C4-2B (cell line): ENCODE measurements at regions not wholly inside any gene's neighbourhood (a gene's known extent, or its start where the extent isn't known, plus 50 kb on each side); places are given as distances from the start of the nearest gene placed in this dataset.

Experiments used
- ZFX ChIP-seq: fragments of 450-650 bp; IDR thresholded peaks from 2 replicates; pipeline ENCODE4 v1.6.1; 2017
- TF ChIP-seq, protein P1 (sequence below): fragments of 450-650 bp; conservative IDR thresholded peaks from 2 replicates; pipeline ENCODE4 v1.5.1; 2017; ENCODE audit warnings: mild to moderate bottlenecking

GRCh38 chr1:173415905-173416450 lies 61.2 kb upstream of the PRDX6 start:
- TF ChIP-seq, protein P1, sequence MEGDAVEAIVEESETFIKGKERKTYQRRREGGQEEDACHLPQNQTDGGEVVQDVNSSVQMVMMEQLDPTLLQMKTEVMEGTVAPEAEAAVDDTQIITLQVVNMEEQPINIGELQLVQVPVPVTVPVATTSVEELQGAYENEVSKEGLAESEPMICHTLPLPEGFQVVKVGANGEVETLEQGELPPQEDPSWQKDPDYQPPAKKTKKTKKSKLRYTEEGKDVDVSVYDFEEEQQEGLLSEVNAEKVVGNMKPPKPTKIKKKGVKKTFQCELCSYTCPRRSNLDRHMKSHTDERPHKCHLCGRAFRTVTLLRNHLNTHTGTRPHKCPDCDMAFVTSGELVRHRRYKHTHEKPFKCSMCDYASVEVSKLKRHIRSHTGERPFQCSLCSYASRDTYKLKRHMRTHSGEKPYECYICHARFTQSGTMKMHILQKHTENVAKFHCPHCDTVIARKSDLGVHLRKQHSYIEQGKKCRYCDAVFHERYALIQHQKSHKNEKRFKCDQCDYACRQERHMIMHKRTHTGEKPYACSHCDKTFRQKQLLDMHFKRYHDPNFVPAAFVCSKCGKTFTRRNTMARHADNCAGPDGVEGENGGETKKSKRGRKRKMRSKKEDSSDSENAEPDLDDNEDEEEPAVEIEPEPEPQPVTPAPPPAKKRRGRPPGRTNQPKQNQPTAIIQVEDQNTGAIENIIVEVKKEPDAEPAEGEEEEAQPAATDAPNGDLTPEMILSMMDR = no peak
- TF ChIP-seq ZFX = no peak
